Upper lobe of left lung (tissue), 6 donors: ENCODE measurements at regions not wholly inside any gene's neighbourhood (a gene's known extent, or its start where the extent isn't known, plus 50 kb on each side); places are given as distances from the start of the nearest gene placed in this dataset.

Experiments
- ATAC-seq, 2 donors: fragments of 200-7000 bp; cut with Tn5 transposase; one replicate each; pipeline ENCODE4 v1.9.1; 2022; ENCODE audit warnings: mild to moderate bottlenecking in 2 of 2, moderate library complexity in 2 of 2; ENCODE audit not compliant: low FRiP score in 2 of 2
- DNase-seq, 2 donors: peaks; one replicate each; pipeline ENCODE4 v3.0.0-alpha.2; 2019 to 2020
- H3K27ac ChIP-seq, 4 donors: fragments of 200-600 bp; sonication (generic); one replicate each; pipeline ENCODE4 v1.5.1; 2016 to 2019
- H3K27me3 ChIP-seq, 4 donors: fragments of 200-600 bp; sonication (generic); one replicate each; pipeline ENCODE4 v1.5.1; 2017 to 2019
- H3K36me3 ChIP-seq, 4 donors: fragments of 200-600 bp; sonication (generic); one replicate each; pipeline ENCODE4 v1.5.1; 2016 to 2019
- H3K4me1 ChIP-seq, 4 donors: fragments of 200-600 bp; sonication (generic); one replicate each; pipeline ENCODE4 v1.5.1; 2018 to 2019
- H3K4me3 ChIP-seq, 4 donors: fragments of 200-600 bp; sonication (generic); one replicate each; pipeline ENCODE4 v1.5.1; 2017 to 2019; ENCODE audit warnings: mild to moderate bottlenecking in 2 of 4, moderate library complexity in 1 of 4
- H3K9me3 ChIP-seq, 4 donors: fragments of 200-600 bp; sonication (generic); one replicate each; pipeline ENCODE4 v1.5.1; 2018 to 2019
- EP300 ChIP-seq, 4 donors: sonication (generic); formaldehyde crosslinking; IDR thresholded peaks; one replicate each; pipeline ENCODE4 v1.5.1; 2017; ENCODE audit warnings: antibody characterized with exemption in 4 of 4, control low read depth in 2 of 4
- POLR2A ChIP-seq, 4 donors: fragments of 450-650 bp; IDR thresholded peaks; one replicate each; pipeline ENCODE4 v1.5.1; 2016 to 2017; ENCODE audit warnings: antibody characterized with exemption in 4 of 4, mild to moderate bottlenecking in 2 of 4
- POLR2AphosphoS5 ChIP-seq, 2 donors: sonication (generic); formaldehyde crosslinking; IDR thresholded peaks; one replicate each; pipeline ENCODE4 v1.5.1; 2017; ENCODE audit warnings: antibody characterized with exemption in 2 of 2
- whole genome bisulfite sequencing, 2 donors: methylation state at CpG; one replicate each; pipeline ENCODE4 v1.1.5; 2017 to 2018; 5-methylcytosine and 5-hydroxymethylcytosine counted together
- TF ChIP-seq, protein P1 (sequence below), 6 experiments: fragments of 450-650 bp in 4 of 6; fragments of 200-600 bp in 2 of 6; sonication (generic) in 2 of 6; IDR thresholded peaks; one replicate each; pipeline ENCODE4 v1.5.1; 2016 to 2019; ENCODE audit warnings: antibody characterized with exemption in 6 of 6
- donor health status: DM: no; HTN: no; CAD: no; lungs with moderate emphysema.
- donor health status: DM: no; HTN: yes; CAD: no; lungs with severe emphysema.

- DNase-seq = no peak
- Histone ChIP-seq H3K36me3 (no peaks in the 10 kb centered on the region), H3K4me3 (no peak overlapping the region), H3K4me1 (no peaks in the 10 kb centered on the region), H3K27ac (no peak overlapping the region), H3K9me3 (no peaks in the 10 kb centered on the region), H3K27me3 (no peaks in the 10 kb centered on the region)
- TF ChIP-seq POLR2A (IDR thresholded peaks at IDR 0.05) (no peak), EP300 (IDR thresholded peaks at IDR 0.05) (no peak), POLR2AphosphoS5 (IDR thresholded peaks at IDR 0.05) (no peak)
- TF ChIP-seq, protein P1, sequence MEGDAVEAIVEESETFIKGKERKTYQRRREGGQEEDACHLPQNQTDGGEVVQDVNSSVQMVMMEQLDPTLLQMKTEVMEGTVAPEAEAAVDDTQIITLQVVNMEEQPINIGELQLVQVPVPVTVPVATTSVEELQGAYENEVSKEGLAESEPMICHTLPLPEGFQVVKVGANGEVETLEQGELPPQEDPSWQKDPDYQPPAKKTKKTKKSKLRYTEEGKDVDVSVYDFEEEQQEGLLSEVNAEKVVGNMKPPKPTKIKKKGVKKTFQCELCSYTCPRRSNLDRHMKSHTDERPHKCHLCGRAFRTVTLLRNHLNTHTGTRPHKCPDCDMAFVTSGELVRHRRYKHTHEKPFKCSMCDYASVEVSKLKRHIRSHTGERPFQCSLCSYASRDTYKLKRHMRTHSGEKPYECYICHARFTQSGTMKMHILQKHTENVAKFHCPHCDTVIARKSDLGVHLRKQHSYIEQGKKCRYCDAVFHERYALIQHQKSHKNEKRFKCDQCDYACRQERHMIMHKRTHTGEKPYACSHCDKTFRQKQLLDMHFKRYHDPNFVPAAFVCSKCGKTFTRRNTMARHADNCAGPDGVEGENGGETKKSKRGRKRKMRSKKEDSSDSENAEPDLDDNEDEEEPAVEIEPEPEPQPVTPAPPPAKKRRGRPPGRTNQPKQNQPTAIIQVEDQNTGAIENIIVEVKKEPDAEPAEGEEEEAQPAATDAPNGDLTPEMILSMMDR (IDR thresholded peaks at IDR 0.05) = no peak
- WGBS, 2 donors = 87 to 88% methylated on average over 11 of the region's 11 CpGs
- no peak for ATAC-seq
Measured at GRCh38 chr9:120214332-120214731, 365.6 kb downstream of the CDK5RAP2 start.

- no peak for DNase-seq
- H3K27ac ChIP-seq = no peak overlapping the region
- no peaks in the 10 kb centered on the region for H3K27me3 ChIP-seq
- no peaks in the 10 kb centered on the region for H3K4me1 ChIP-seq
- no peak for TF ChIP-seq POLR2AphosphoS5 (IDR thresholded peaks at IDR 0.05)
- no peak for TF ChIP-seq EP300 (IDR thresholded peaks at IDR 0.05)
- no peak for TF ChIP-seq POLR2A (IDR thresholded peaks at IDR 0.05)
- TF ChIP-seq, protein P1 (IDR thresholded peaks at IDR 0.05) = no peak
- no peaks in the 10 kb centered on the region for H3K9me3 ChIP-seq
- WGBS, 2 donors = 65 to 68% methylated on average over 5 of the region's 5 CpGs
- H3K4me3 ChIP-seq = no peak overlapping the region
- H3K36me3 ChIP-seq = no peaks in the 10 kb centered on the region
- no peak for ATAC-seq
Measured at GRCh38 chr9:120212853-120213200, 367.1 kb downstream of the CDK5RAP2 start.

DNA sequence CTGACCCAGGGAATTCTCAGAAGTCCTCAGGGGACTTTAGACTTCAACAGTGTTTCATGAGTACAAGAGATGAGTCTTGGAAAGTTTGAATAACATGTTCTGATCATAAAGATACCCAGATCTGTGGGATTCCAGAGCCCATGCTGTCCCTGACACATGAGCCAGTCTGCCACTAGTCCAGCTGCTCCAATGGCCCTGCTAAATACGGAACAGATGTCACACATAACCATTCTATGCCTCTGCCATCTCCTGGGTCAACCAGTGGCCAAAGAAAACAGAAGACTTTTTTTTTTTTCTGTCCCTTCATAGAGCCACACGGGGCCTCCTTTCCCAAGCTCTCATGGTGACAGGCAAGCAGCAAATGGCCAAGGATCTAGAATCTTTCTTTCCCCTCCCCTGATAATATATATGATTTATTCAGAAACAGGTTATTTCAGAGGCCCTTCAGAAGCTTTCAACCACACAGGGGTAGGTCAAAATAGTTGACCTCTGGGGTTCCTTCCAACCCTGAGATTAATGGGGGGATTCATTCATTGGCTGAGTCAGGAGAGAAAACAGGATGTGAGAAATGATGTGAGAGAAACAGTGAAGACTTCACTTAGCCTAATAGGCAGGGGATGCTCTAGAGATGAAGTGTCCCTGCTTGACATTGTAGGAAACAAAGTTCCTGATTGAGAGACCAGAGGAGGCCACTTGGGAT, 367.7 kb downstream of the CDK5RAP2 start:
- Histone ChIP-seq H3K27ac (no peak overlapping the region), H3K4me3 (no peak overlapping the region), H3K27me3 (no peaks in the 10 kb centered on the region), H3K9me3 (no peaks in the 10 kb centered on the region), H3K36me3 (no peaks in the 10 kb centered on the region), H3K4me1 (no peaks in the 10 kb centered on the region)
- WGBS, 2 donors = 45% methylated on average over 2 of the region's 2 CpGs
- DNase-seq = no peak
- no peak for TF ChIP-seq POLR2AphosphoS5 (IDR thresholded peaks at IDR 0.05)
- TF ChIP-seq, protein P1 (IDR thresholded peaks at IDR 0.05) = no peak
- TF ChIP-seq POLR2A (IDR thresholded peaks at IDR 0.05) = no peak
- TF ChIP-seq EP300 (IDR thresholded peaks at IDR 0.05) = no peak
- no peak for ATAC-seq

GRCh38 chr9:120210274-120210673, 369.7 kb downstream of the CDK5RAP2 start:
- no peak for DNase-seq
- TF ChIP-seq, protein P1 (IDR thresholded peaks at IDR 0.05) = no peak
- TF ChIP-seq POLR2A (IDR thresholded peaks at IDR 0.05) (no peak), POLR2AphosphoS5 (IDR thresholded peaks at IDR 0.05) (no peak), EP300 (IDR thresholded peaks at IDR 0.05) (no peak)

More at GRCh38 chr9:120210274-120210673, 369.7 kb downstream of the CDK5RAP2 start:
- Histone ChIP-seq H3K4me1 (no peaks in the 10 kb centered on the region), H3K4me3 (no peak overlapping the region), H3K9me3 (no peaks in the 10 kb centered on the region), H3K36me3 (no peaks in the 10 kb centered on the region), H3K27me3 (no peaks in the 10 kb centered on the region), H3K27ac (no peak overlapping the region)
- no peak for ATAC-seq
- WGBS, 2 donors = 72 to 74% methylated on average over 4 of the region's 4 CpGs
